ENCODE measurements at regions not wholly inside any gene's neighbourhood (a gene's known extent, or its start where the extent isn't known, plus 50 kb on each side); places are given as distances from the start of the nearest gene placed in this dataset.

GRCh38 chr6:164663634-164664033 is 645.8 kb downstream of the C6orf118 start:
- no peak overlapping the region for H2AFZ ChIP-seq (ENCODE audit: low read length)
- H3K36me3 ChIP-seq (ENCODE audit: insufficient read depth, low read length), result no peaks in the 10 kb centered on the region
- H3K4me1 ChIP-seq (ENCODE audit: insufficient read depth, low read length, poor library complexity, severe bottlenecking), result no peaks in the 10 kb centered on the region
- no peaks in the 10 kb centered on the region for H3K9me3 ChIP-seq (ENCODE audit: insufficient read depth, low read depth, low read length)
- no peak overlapping the region for H3K4me3 ChIP-seq (ENCODE audit: low read length, poor library complexity, severe bottlenecking)
- H3K9me2 ChIP-seq (replicated peaks; ENCODE audit: low read depth, low read length), result no peaks in the 10 kb centered on the region
- no peak for TF ChIP-seq CTCF (conservative IDR thresholded peaks at IDR 0.05; ENCODE audit: low read length)
- H3K27me3 ChIP-seq (ENCODE audit: insufficient read depth, low read length, poor library complexity, severe bottlenecking), result no peaks in the 10 kb centered on the region
- no peaks in the 10 kb centered on the region for H4K20me1 ChIP-seq (ENCODE audit: insufficient read depth, low read length, poor library complexity, severe bottlenecking)
- no peaks in the 10 kb centered on the region for H3K79me2 ChIP-seq (ENCODE audit: insufficient read depth, low read length)
- H3K9ac ChIP-seq (ENCODE audit: low read depth, low read length, poor library complexity, severe bottlenecking), result no peak overlapping the region
- H3F3A ChIP-seq (ENCODE audit: low read depth), result no peaks in the 10 kb centered on the region
- no peak overlapping the region for H3K4me2 ChIP-seq (ENCODE audit: low read depth, low read length, poor library complexity, severe bottlenecking)

- Histone ChIP-seq H4K20me1 (ENCODE audit: insufficient read depth, low read length, poor library complexity, severe bottlenecking) (no peaks in the 10 kb centered on the region), H3K4me2 (ENCODE audit: low read depth, low read length, poor library complexity, severe bottlenecking) (no peak overlapping the region), H3K9ac (ENCODE audit: low read depth, low read length, poor library complexity, severe bottlenecking) (no peak overlapping the region), H3K36me3 (ENCODE audit: insufficient read depth, low read length) (no peaks in the 10 kb centered on the region), H3K79me2 (ENCODE audit: insufficient read depth, low read length) (no peaks in the 10 kb centered on the region), H3K4me1 (ENCODE audit: insufficient read depth, low read length, poor library complexity, severe bottlenecking) (no peaks in the 10 kb centered on the region), H3K9me2 (replicated peaks; ENCODE audit: low read depth, low read length) (no peaks in the 10 kb centered on the region), H3K9me3 (ENCODE audit: insufficient read depth, low read depth, low read length) (no peaks in the 10 kb centered on the region), H3K4me3 (ENCODE audit: low read length, poor library complexity, severe bottlenecking) (no peak overlapping the region), H3F3A (ENCODE audit: low read depth) (no peaks in the 10 kb centered on the region), H2AFZ (ENCODE audit: low read length) (no peak overlapping the region), H3K27me3 (ENCODE audit: insufficient read depth, low read length, poor library complexity, severe bottlenecking) (no peaks in the 10 kb centered on the region)
- no peak for TF ChIP-seq EZH2phosphoT487 (IDR thresholded peaks at IDR 0.05; ENCODE audit: borderline replicate concordance)
- no peak for TF ChIP-seq CTCF (conservative IDR thresholded peaks at IDR 0.05; ENCODE audit: low read length)
Measured at GRCh38 chr6:164661716-164662115, 647.7 kb downstream of the C6orf118 start.

- TF ChIP-seq CTCF (conservative IDR thresholded peaks at IDR 0.05; ENCODE audit: low read length) (no peak), EZH2phosphoT487 (IDR thresholded peaks at IDR 0.05; ENCODE audit: borderline replicate concordance) (no peak)
- H3K9me2 ChIP-seq (replicated peaks; ENCODE audit: low read depth, low read length), result no peaks in the 10 kb centered on the region
- H3K79me2 ChIP-seq (ENCODE audit: insufficient read depth, low read length), result no peaks in the 10 kb centered on the region
- H3K27me3 ChIP-seq (ENCODE audit: insufficient read depth, low read length, poor library complexity, severe bottlenecking), result no peaks in the 10 kb centered on the region
- no peaks in the 10 kb centered on the region for H4K20me1 ChIP-seq (ENCODE audit: insufficient read depth, low read length, poor library complexity, severe bottlenecking)
- no peaks in the 10 kb centered on the region for H3K4me1 ChIP-seq (ENCODE audit: insufficient read depth, low read length, poor library complexity, severe bottlenecking)
- no peak overlapping the region for H2AFZ ChIP-seq (ENCODE audit: low read length)
- H3K9me3 ChIP-seq (ENCODE audit: insufficient read depth, low read depth, low read length), result no peaks in the 10 kb centered on the region
- H3F3A ChIP-seq (ENCODE audit: low read depth), result no peaks in the 10 kb centered on the region
- no peak overlapping the region for H3K4me3 ChIP-seq (ENCODE audit: low read length, poor library complexity, severe bottlenecking)
- no peaks in the 10 kb centered on the region for H3K36me3 ChIP-seq (ENCODE audit: insufficient read depth, low read length)
- H3K4me2 ChIP-seq (ENCODE audit: low read depth, low read length, poor library complexity, severe bottlenecking), result no peak overlapping the region
- no peak overlapping the region for H3K9ac ChIP-seq (ENCODE audit: low read depth, low read length, poor library complexity, severe bottlenecking)
Measured at GRCh38 chr6:164660781-164661180, 648.6 kb downstream of the C6orf118 start.
